PC-3 (cell line): ENCODE measurements at regions not wholly inside any gene's neighbourhood (a gene's known extent, or its start where the extent isn't known, plus 50 kb on each side); places are given as distances from the start of the nearest gene placed in this dataset.

Experiments
- ATAC-seq: fragments of 200-7000 bp; cut with Tn5 transposase; 2 replicates; pipeline ENCODE4 v1.9.1; 2020; ENCODE audit warnings: mild to moderate bottlenecking, moderate library complexity
- BruUV-seq: library from RNA; stranded (reverse); fragments of 400-500 nt; replicated peaks from 2 replicates; lab custom pipeline; 2021; lab: Mats Ljungman, UMichigan
- CTCF ChIA-PET: fragments of 300-600 bp; sonication (Branson Sonifier 250); formaldehyde crosslinking; loops from one replicate; lab custom pipeline; 2022; ENCODE audit warnings: antibody characterized with exemption; lab: Charles Lee
- POLR2A ChIA-PET: fragments of 300-600 bp; sonication (Branson Sonifier 250); formaldehyde crosslinking; loops from one replicate; lab custom pipeline; 2022; ENCODE audit warnings: antibody characterized with exemption; ENCODE audit not compliant: unreplicated experiment; lab: Charles Lee
- DNase-seq: peaks from one replicate; pipeline ENCODE4 v3.0.0-alpha.2; 2015
- H2AFZ ChIP-seq: fragments of 300-600 bp; sonication (generic); 2 replicates; pipeline ENCODE4 v1.6.0; 2016; ENCODE audit warnings: antibody characterized with exemption, low read length
- H3F3A ChIP-seq: fragments of 300-600 bp; sonication (generic); one replicate; pipeline ENCODE4 v1.6.0; 2017; ENCODE audit warnings: antibody characterized with exemption, low read length, control low read depth, mild to moderate bottlenecking; ENCODE audit not compliant: unreplicated experiment
- H3K27ac ChIP-seq: fragments of 300-600 bp; sonication (generic); 2 replicates; pipeline ENCODE4 v1.5.1; 2016; ENCODE audit warnings: mild to moderate bottlenecking, low read length
- H3K27me3 ChIP-seq: fragments of 300-600 bp; sonication (generic); 2 replicates; pipeline ENCODE4 v1.6.1; 2016; ENCODE audit warnings: low read length, mixed read lengths
- H3K36me3 ChIP-seq: fragments of 300-600 bp; sonication (generic); 2 replicates; pipeline ENCODE4 v1.6.1; 2016; ENCODE audit warnings: low read depth, mixed run types, low read length, mixed read lengths
- H3K4me1 ChIP-seq: fragments of 300-600 bp; sonication (generic); 2 replicates; pipeline ENCODE4 v1.5.1; 2016; ENCODE audit warnings: low read length; ENCODE audit not compliant: insufficient read depth
- H3K4me2 ChIP-seq: fragments of 300-600 bp; sonication (generic); 2 replicates; pipeline ENCODE4 v1.6.0; 2016; ENCODE audit warnings: low read length
- H3K4me3 ChIP-seq: fragments of 300-600 bp; sonication (generic); 2 replicates; pipeline ENCODE4 v1.5.1; 2016; ENCODE audit warnings: mild to moderate bottlenecking, low read length, mixed read lengths
- H3K79me2 ChIP-seq: fragments of 300-600 bp; sonication (generic); 2 replicates; pipeline ENCODE4 v1.6.1; 2017; ENCODE audit warnings: low read length, mixed read lengths
- H3K9ac ChIP-seq: fragments of 300-600 bp; sonication (generic); 2 replicates; pipeline ENCODE4 v1.6.0; 2016; ENCODE audit warnings: mild to moderate bottlenecking, low read length
- H3K9me2 ChIP-seq: fragments of 300-600 bp; sonication (generic); replicated peaks from 2 replicates; pipeline ENCODE4 v1.6.1; 2016; ENCODE audit warnings: mixed run types, low read length, mixed read lengths
- H3K9me3 ChIP-seq: fragments of 300-600 bp; sonication (generic); 2 replicates; pipeline ENCODE4 v1.6.1; 2016; ENCODE audit warnings: low read length, mixed read lengths
- H4K20me1 ChIP-seq: fragments of 300-600 bp; sonication (generic); 2 replicates; pipeline ENCODE4 v1.6.1; 2016; ENCODE audit warnings: low read length, mixed read lengths
- CTCF ChIP-seq: fragments of 300-600 bp; sonication (generic); conservative IDR thresholded peaks from 2 replicates; pipeline ENCODE4 v1.5.1; 2017; ENCODE audit warnings: antibody characterized with exemption, low read depth, mild to moderate bottlenecking, low read length
- EZH2 ChIP-seq: fragments of 300-600 bp; sonication (generic); IDR thresholded peaks from one replicate; pipeline ENCODE4 v1.6.1; 2017; ENCODE audit warnings: antibody characterized with exemption, mild to moderate bottlenecking, low read length; ENCODE audit not compliant: unreplicated experiment
- EZH2phosphoT487 ChIP-seq: fragments of 300-600 bp; sonication (generic); IDR thresholded peaks from 2 replicates; pipeline ENCODE4 v1.6.1; 2018; ENCODE audit warnings: mild to moderate bottlenecking, antibody characterized with exemption, low read length, borderline replicate concordance
- intact Hi-C: fragments of 100-400 bp; cut with micrococcal nuclease; formaldehyde crosslinking; loops from 2 replicates; pipeline ENCODE4 v1.9.0; 2023

- 0 out of 2 replicates have a peak, but pooled peaks cover 4% of the 10 kb centered on the region for H3K4me1 ChIP-seq
- CTCF ChIA-PET, result no interaction called here
- H3K4me2 ChIP-seq, result no peak overlapping the region
- TF ChIP-seq CTCF (no peak), EZH2 (no peak)
- H3K9me3 ChIP-seq, result no peaks in the 10 kb centered on the region
- no peak overlapping the region for H3K9ac ChIP-seq
- H3K79me2 ChIP-seq, result no peaks in the 10 kb centered on the region
- H4K20me1 ChIP-seq, result no peaks in the 10 kb centered on the region
- intact Hi-C loops, result no loop called here
- H3K27ac ChIP-seq, result no peak overlapping the region
- H3K4me3 ChIP-seq, result no peak overlapping the region
- POLR2A ChIA-PET, result no interaction called here
- H3K9me2 ChIP-seq, result no peaks in the 10 kb centered on the region
- H3F3A ChIP-seq, result no peaks in the 10 kb centered on the region
- DNase-seq (no peak), ATAC-seq (no peak)
- no peaks in the 10 kb centered on the region for H3K36me3 ChIP-seq
- no peak overlapping the region for H2AFZ ChIP-seq
- no peaks in the 10 kb centered on the region for H3K27me3 ChIP-seq
- BruUV-seq, result no TSS peak
Measured at GRCh38 chr4:96103086-96103485, 263.2 kb downstream of the PDHA2 start.

- BruUV-seq, result no TSS peak
Measured at GRCh38 chr4:96108146-96108545, 268.3 kb downstream of the PDHA2 start.

GRCh38 chr4:96112631-96113030, 272.7 kb downstream of the PDHA2 start:
- H3K4me3 ChIP-seq, result no peak overlapping the region
- no peaks in the 10 kb centered on the region for H4K20me1 ChIP-seq
- no peaks in the 10 kb centered on the region for H3K36me3 ChIP-seq
- ChIA-PET CTCF (no interaction called here), POLR2A (no interaction called here)
- no peaks in the 10 kb centered on the region for H3K9me2 ChIP-seq
- DNase-seq (no peak), ATAC-seq (no peak)
- intact Hi-C loops, result no loop called here
- no TSS peak for BruUV-seq
- H3K79me2 ChIP-seq, result no peaks in the 10 kb centered on the region
- H3K9ac ChIP-seq, result no peak overlapping the region
- H3K4me1 ChIP-seq, result no peaks in the 10 kb centered on the region
- H3K27ac ChIP-seq, result no peak overlapping the region
- no peak overlapping the region for H3K4me2 ChIP-seq
- H3F3A ChIP-seq, result no peaks in the 10 kb centered on the region
- TF ChIP-seq CTCF (no peak), EZH2 (no peak), EZH2phosphoT487 (no peak)
- H2AFZ ChIP-seq, result no peak overlapping the region
- no peaks in the 10 kb centered on the region for H3K9me3 ChIP-seq
- no peaks in the 10 kb centered on the region for H3K27me3 ChIP-seq

More at GRCh38 chr4:96108146-96108545, 268.3 kb downstream of the PDHA2 start:
- Histone ChIP-seq H3K9ac (no peak overlapping the region), H3K9me3 (no peaks in the 10 kb centered on the region), H3K36me3 (no peaks in the 10 kb centered on the region), H3K4me1 (no peaks in the 10 kb centered on the region), H3K79me2 (no peaks in the 10 kb centered on the region), H3K27me3 (no peaks in the 10 kb centered on the region), H4K20me1 (no peaks in the 10 kb centered on the region), H3F3A (no peaks in the 10 kb centered on the region), H3K27ac (no peak overlapping the region), H2AFZ (no peak overlapping the region), H3K4me3 (no peak overlapping the region), H3K4me2 (no peak overlapping the region), H3K9me2 (no peaks in the 10 kb centered on the region)
- ChIA-PET CTCF (no interaction called here), POLR2A (no interaction called here)
- DNase-seq (no peak), ATAC-seq (no peak)
- TF ChIP-seq CTCF (no peak), EZH2phosphoT487 (no peak), EZH2 (no peak)
- intact Hi-C loops, result no loop called here
